H1 (cell line): ENCODE measurements at regions not wholly inside any gene's neighbourhood (a gene's known extent, or its start where the extent isn't known, plus 50 kb on each side); places are given as distances from the start of the nearest gene placed in this dataset.

Experiments used
- USF2 ChIP-seq: IDR thresholded peaks from 2 replicates; pipeline ENCODE4 v1.6.1; 2011; ENCODE audit warnings: low read length, improper control_type of control experiment

GRCh38 chr14:48748151-48748675, 838.0 kb downstream of the RPS29 start (continued):
- TF ChIP-seq USF2 = no peak
